Psoas muscle (tissue), 7 donors: ENCODE measurements at regions not wholly inside any gene's neighbourhood (a gene's known extent, or its start where the extent isn't known, plus 50 kb on each side); places are given as distances from the start of the nearest gene placed in this dataset.

Source experiments
- ATAC-seq, 4 donors: fragments of 200-7000 bp; cut with Tn5 transposase; one replicate each; pipeline ENCODE4 v1.9.1; 2020; ENCODE audit warnings: moderate library complexity in 3 of 4, mild to moderate bottlenecking in 2 of 4
- DNase-seq, 2 donors: peaks; one replicate each; pipeline ENCODE4 v3.0.0-alpha.2; 2020
- H3K27ac ChIP-seq: fragments of 200-600 bp; one replicate; pipeline ENCODE4 v1.8.0; 2022
- H3K27me3 ChIP-seq, 3 donors: fragments of 200-600 bp in 1 of 3; one replicate each; pipeline versions ENCODE4 v1.6.1 to v1.8.0; 2013 to 2022; ENCODE audit warnings: low read length in 2 of 3, mild to moderate bottlenecking in 2 of 3, moderate library complexity in 1 of 3; ENCODE audit not compliant: insufficient read depth in 3 of 3
- H3K36me3 ChIP-seq, 2 donors: fragments of 200-600 bp in 1 of 2; one replicate each; pipeline versions ENCODE4 v1.6.1 to v1.8.0; 2013 to 2022; ENCODE audit warnings: low read depth in 1 of 2, mild to moderate bottlenecking in 1 of 2, moderate library complexity in 1 of 2; ENCODE audit not compliant: insufficient read depth in 1 of 2
- H3K4me1 ChIP-seq: fragments of 200-600 bp; one replicate; pipeline ENCODE4 v1.8.0; 2022
- H3K4me3 ChIP-seq: fragments of 200-600 bp; one replicate; pipeline ENCODE4 v1.8.0; 2022; ENCODE audit warnings: mild to moderate bottlenecking
- H3K9me3 ChIP-seq: fragments of 200-600 bp; one replicate; pipeline ENCODE4 v1.8.0; 2022
- WGBS, 3 donors: extraction: QIAGEN DNeasy Blood & Tissue Kit; methylation state at CpG; one replicate each; pipeline versions ENCODE4 v1.1.6 to v1.1.7; 2013; 5-methylcytosine and 5-hydroxymethylcytosine counted together
- intact Hi-C, 2 donors: fragments of 100-400 bp; cut with DNase I; formaldehyde crosslinking; loops; one replicate each; pipeline versions ENCODE4 v1.11.0 to v1.14.2; 2022
- TF ChIP-seq, protein P1 (sequence below): fragments of 200-600 bp; IDR thresholded peaks from one replicate; pipeline ENCODE4 v1.8.0; 2022; ENCODE audit warnings: antibody characterized with exemption
- donor health status: healthy with polysubstance abuse.
- donor health status: DM: no; HTN: no; CAD: no; lungs with moderate emphysema.
- donor health status: Bipolar disorder and iron deficiency.
- donor health status: healthy.
- donor health status: DM: yes; HTN: yes; CAD: no.
- donor health status: DM: no; HTN: no; CAD: no.
- donor health status: DM: yes; HTN: yes; CAD: no.

DNA sequence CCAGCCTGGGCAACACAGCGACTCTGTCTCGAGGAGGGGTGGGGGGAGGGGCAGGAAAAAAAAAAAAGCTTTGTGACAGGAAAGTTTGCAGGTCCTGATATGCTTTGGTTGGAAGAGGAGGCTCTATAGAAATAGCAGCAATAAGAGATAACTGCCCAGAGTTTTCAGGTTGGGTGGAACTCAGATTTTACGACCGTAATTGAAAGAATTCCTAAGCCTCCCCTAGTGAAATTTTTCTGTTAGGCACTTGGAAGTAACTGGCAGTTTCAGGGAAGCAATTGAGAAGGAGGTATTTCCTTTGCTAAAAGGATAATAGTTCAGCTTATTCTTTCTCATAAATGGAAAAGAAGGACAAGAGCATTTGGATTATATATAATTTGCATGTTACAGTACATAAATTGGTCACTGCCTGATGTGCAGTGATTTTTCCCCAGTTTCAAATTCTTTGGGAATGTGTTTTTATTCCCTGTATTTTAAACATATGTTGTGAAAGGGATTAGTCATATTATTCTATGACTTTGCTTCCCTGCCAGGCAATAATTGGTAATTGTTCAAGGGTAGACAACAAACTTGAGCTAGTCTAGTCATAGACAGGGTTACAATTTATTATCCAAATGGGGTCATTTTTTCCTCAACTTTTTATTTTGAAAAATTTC lies 452.8 kb downstream of the AEBP2 start:
- DNase-seq = no peak
- Histone ChIP-seq H3K4me3 (no peak overlapping the region), H3K9me3 (no peaks in the 10 kb centered on the region), H3K27ac (no peak overlapping the region), H3K36me3 (no peaks in the 10 kb centered on the region), H3K27me3 (no peaks in the 10 kb centered on the region), H3K4me1 (no peaks in the 10 kb centered on the region)
- intact Hi-C loops = loop anchor here in 1 of 2 donors (10.0 kb wide), 1 partner anchor 147 kb away; no protein-coding TSS in a partner anchor
- TF ChIP-seq, protein P1, sequence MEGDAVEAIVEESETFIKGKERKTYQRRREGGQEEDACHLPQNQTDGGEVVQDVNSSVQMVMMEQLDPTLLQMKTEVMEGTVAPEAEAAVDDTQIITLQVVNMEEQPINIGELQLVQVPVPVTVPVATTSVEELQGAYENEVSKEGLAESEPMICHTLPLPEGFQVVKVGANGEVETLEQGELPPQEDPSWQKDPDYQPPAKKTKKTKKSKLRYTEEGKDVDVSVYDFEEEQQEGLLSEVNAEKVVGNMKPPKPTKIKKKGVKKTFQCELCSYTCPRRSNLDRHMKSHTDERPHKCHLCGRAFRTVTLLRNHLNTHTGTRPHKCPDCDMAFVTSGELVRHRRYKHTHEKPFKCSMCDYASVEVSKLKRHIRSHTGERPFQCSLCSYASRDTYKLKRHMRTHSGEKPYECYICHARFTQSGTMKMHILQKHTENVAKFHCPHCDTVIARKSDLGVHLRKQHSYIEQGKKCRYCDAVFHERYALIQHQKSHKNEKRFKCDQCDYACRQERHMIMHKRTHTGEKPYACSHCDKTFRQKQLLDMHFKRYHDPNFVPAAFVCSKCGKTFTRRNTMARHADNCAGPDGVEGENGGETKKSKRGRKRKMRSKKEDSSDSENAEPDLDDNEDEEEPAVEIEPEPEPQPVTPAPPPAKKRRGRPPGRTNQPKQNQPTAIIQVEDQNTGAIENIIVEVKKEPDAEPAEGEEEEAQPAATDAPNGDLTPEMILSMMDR = no peak
- WGBS, 3 donors = 34 to 43% (median 40%) methylated on average over 4 of the region's 4 CpGs
- no peak for ATAC-seq

DNA sequence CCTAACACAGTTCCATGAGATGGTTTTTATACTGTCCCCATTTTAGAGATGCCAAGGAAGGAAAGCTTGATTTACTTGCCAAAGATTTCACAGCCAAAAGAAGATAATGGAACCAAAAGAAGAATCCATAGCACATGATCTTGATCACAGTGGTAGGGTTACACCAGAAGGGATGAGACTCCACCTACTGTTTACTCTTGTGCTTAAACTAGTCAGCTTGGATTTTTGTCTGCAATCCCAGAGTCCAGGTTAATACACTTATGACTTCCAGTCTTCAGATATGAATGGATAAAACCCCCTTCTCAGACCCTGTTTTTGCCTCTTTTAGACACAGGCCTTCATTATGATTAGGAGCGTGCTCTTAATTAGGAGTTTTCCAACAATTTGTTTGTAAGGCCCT lies 454.2 kb downstream of the AEBP2 start:
- TF ChIP-seq, protein P1 = no peak
- Histone ChIP-seq H3K4me1 (no peaks in the 10 kb centered on the region), H3K4me3 (no peak overlapping the region), H3K9me3 (no peaks in the 10 kb centered on the region), H3K27ac (no peak overlapping the region), H3K36me3 (no peaks in the 10 kb centered on the region), H3K27me3 (no peaks in the 10 kb centered on the region)
- DNase-seq (no peak), ATAC-seq (no peak)
- intact Hi-C loops = loop anchor here in 1 of 2 donors (10.0 kb wide), 1 partner anchor 149 kb away; no protein-coding TSS in a partner anchor
- WGBS, 3 donors = 91 to 95% (median 91%) methylated on average over 1 of the region's 1 CpG

DNA sequence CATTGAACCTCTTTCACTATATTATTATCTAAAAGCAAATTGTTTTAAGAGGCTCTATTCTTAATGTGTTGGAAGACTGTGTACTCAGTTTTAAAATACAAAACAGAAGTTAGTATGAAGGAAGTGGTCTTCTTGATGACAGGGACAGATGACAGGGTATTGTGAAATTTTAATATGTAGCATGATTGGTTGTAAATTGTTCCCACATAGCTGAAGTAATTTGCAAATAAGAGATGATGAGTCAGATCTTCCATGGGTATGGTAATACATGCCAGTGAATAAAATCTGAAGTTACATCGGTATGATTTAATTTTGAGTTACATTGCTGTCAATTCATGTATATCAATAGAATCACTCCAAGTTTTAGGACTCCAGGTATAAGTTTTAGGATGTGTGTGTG lies 454.8 kb downstream of the AEBP2 start:
- 36 to 50% (median 44%) methylated on average over 1 of the region's 1 CpG for WGBS, 3 donors
- Histone ChIP-seq H3K36me3 (no peaks in the 10 kb centered on the region), H3K27ac (no peak overlapping the region), H3K4me1 (no peaks in the 10 kb centered on the region), H3K27me3 (no peaks in the 10 kb centered on the region), H3K4me3 (no peak overlapping the region), H3K9me3 (no peaks in the 10 kb centered on the region)
- DNase-seq (no peak), ATAC-seq (no peak)
- TF ChIP-seq, protein P1 = no peak
- intact Hi-C loops = loop anchor here in 1 of 2 donors (10.0 kb wide), 1 partner anchor 149 kb away; no protein-coding TSS in a partner anchor

DNA sequence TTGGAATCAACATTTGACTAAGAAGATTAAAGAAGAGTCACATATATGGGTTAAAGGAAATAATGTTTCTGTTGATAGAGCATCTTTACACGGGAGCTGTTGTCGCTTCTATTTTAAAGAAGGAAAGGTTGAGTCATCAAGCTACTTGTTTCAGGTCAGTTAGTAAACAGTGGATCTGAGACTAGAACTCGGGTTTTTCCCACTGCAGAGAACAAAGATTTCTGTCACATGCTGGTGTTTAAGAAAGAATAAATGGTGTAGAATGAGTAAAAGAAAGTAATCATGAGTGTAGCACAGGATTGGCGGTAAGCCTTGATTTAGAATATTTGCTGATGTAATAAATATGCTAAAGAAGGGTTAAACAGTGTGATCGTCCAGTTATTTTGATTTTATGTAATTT lies 455.5 kb downstream of the AEBP2 start:
- H3K9me3 ChIP-seq = no peaks in the 10 kb centered on the region
- intact Hi-C loops = loop anchor here in 1 of 2 donors (10.0 kb wide), 1 partner anchor 150 kb away; no protein-coding TSS in a partner anchor
- TF ChIP-seq, protein P1 = no peak
- H3K4me1 ChIP-seq = no peaks in the 10 kb centered on the region
- no peak for ATAC-seq
- 66 to 73% (median 68%) methylated on average over 5 of the region's 5 CpGs for WGBS, 3 donors
- H3K27ac ChIP-seq = no peak overlapping the region
- H3K27me3 ChIP-seq = no peaks in the 10 kb centered on the region
- DNase-seq = no peak
- no peaks in the 10 kb centered on the region for H3K36me3 ChIP-seq
- H3K4me3 ChIP-seq = no peak overlapping the region
